ENCODE measurements at regions not wholly inside any gene's neighbourhood (a gene's known extent, or its start where the extent isn't known, plus 50 kb on each side); places are given as distances from the start of the nearest gene placed in this dataset.
A peak's percentile ranks its signal among the peaks of the same experiment; 100 is the strongest.

- no peaks in the 10 kb centered on the region for H3K36me3 ChIP-seq
- no peaks in the 10 kb centered on the region for H3K9me3 ChIP-seq
- ATAC-seq, result peak in 7 of 8 donors; percentile 52 to 94 (median 79)
- TF ChIP-seq CTCF (IDR thresholded peaks at IDR 0.05), result no peak
- H3K27ac ChIP-seq, result peak overlapping the region in 5 of 10 donors; percentile 8 to 68 (median 35)
- WGBS, 2 donors, result 69 to 72% methylated on average over 10 of the region's 10 CpGs
- no peak for DNase-seq
- H3K4me3 ChIP-seq, result no peak overlapping the region
- H3K27me3 ChIP-seq, result no peaks in the 10 kb centered on the region
- intact Hi-C loops (cut with DNase I), result no loop called here
- H3K4me1 ChIP-seq, result peaks cover 0 to 23% (median 8%) of the 10 kb centered on the region in 9 donors
These were observed 444.8 kb downstream of the FOXO1 start for GRCh38 chr13:40221460-40222201.

GRCh38 chr13:40223585-40223984 lies 442.9 kb downstream of the FOXO1 start:
- WGBS, 2 donors, result 97 to 99% methylated on average over 3 of the region's 3 CpGs
- intact Hi-C loops (cut with DNase I), result no loop called here

GRCh38 chr13:40228496-40228895 lies 437.9 kb downstream of the FOXO1 start:
- H3K4me1 ChIP-seq, result peaks cover 0 to 22% (median 14%) of the 10 kb centered on the region in 9 donors
- intact Hi-C loops (cut with DNase I), result no loop called here
- H3K27ac ChIP-seq, result no peak overlapping the region
- ATAC-seq, result peak in 4 of 8 donors; percentile 45 to 80 (median 61)
- no peak overlapping the region for H3K4me3 ChIP-seq
- 81 to 83% methylated on average over 4 of the region's 4 CpGs for WGBS, 2 donors
- H3K27me3 ChIP-seq, result no peaks in the 10 kb centered on the region
- no peak for TF ChIP-seq CTCF (IDR thresholded peaks at IDR 0.05)
- no peak for DNase-seq
- no peaks in the 10 kb centered on the region for H3K36me3 ChIP-seq
- H3K9me3 ChIP-seq, result no peaks in the 10 kb centered on the region

More at GRCh38 chr13:40223585-40223984, 442.9 kb downstream of the FOXO1 start:
- Histone ChIP-seq H3K27ac (no peak overlapping the region), H3K36me3 (no peaks in the 10 kb centered on the region), H3K27me3 (no peaks in the 10 kb centered on the region), H3K4me1 (peaks cover 0 to 23% (median 8%) of the 10 kb centered on the region in 9 donors), H3K4me3 (no peak overlapping the region), H3K9me3 (no peaks in the 10 kb centered on the region)
- ATAC-seq (no peak), DNase-seq (no peak)
- no peak for TF ChIP-seq CTCF (IDR thresholded peaks at IDR 0.05)

- Histone ChIP-seq H3K4me3 (no peak overlapping the region), H3K4me1 (peaks cover 0 to 27% (median 15%) of the 10 kb centered on the region in 9 donors), H3K27me3 (no peaks in the 10 kb centered on the region), H3K9me3 (no peaks in the 10 kb centered on the region), H3K27ac (no peak overlapping the region), H3K36me3 (no peaks in the 10 kb centered on the region)
- TF ChIP-seq CTCF (IDR thresholded peaks at IDR 0.05), result no peak
- ATAC-seq (no peak), DNase-seq (no peak)
- intact Hi-C loops (cut with DNase I), result no loop called here
- WGBS, 2 donors, result 47 to 50% methylated on average over 2 of the region's 2 CpGs
These were observed 437.5 kb downstream of the FOXO1 start for GRCh38 chr13:40228990-40229389.

All from heart right ventricle (tissue), 16 donors.